Mammary epithelial cell (primary cell): ENCODE measurements at regions not wholly inside any gene's neighbourhood (a gene's known extent, or its start where the extent isn't known, plus 50 kb on each side); places are given as distances from the start of the nearest gene placed in this dataset.

Experiments
- CTCF ChIP-seq, 2 donors: IDR thresholded peaks in 1 of 2; conservative IDR thresholded peaks in 1 of 2; 2 replicates each; pipeline ENCODE4 v1.5.1; 2011 to 2012; ENCODE audit warnings: inconsistent platforms in 2 of 2, low read length in 2 of 2, mild to moderate bottlenecking in 2 of 2, control low read depth in 1 of 2, low read depth in 1 of 2; ENCODE audit not compliant: insufficient read depth in 1 of 2; ENCODE audit errors: extremely low read depth in 1 of 2
- EZH2 ChIP-seq: IDR thresholded peaks from 2 replicates; pipeline ENCODE4 v1.6.1; 2012; ENCODE audit warnings: low read length, inconsistent platforms, borderline replicate concordance

GRCh38 chr6:71130277-71130676 is 158.3 kb upstream of the OGFRL1 start:
- TF ChIP-seq CTCF (conservative IDR thresholded peaks at IDR 0.05 in 1 of 2, IDR thresholded peaks at IDR 0.05 in 1 of 2; ENCODE audit: extremely low read depth in 1 of 2, insufficient read depth in 1 of 2, low read depth in 1 of 2, low read length in 2 of 2) (no peak), EZH2 (no peak)
